ENCODE measurements at regions not wholly inside any gene's neighbourhood (a gene's known extent, or its start where the extent isn't known, plus 50 kb on each side); places are given as distances from the start of the nearest gene placed in this dataset.

DNA sequence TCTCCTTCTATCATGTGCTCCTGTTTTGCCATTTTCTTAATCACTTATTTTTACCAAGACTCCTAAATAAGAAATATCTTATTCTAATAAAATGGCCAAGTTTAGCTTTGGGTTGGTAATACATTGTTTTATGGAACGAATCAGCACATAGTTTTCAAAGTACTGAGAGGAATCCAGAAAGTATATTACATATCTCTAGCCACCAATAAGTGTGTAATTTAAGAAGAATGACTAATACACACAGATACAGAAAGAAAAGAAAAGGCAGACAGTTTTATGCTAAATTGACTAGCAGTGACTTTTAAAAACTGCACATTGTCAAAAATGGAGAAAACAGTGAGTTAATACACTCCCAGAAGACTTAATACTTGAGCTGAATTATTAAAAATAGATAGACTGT is 167.0 kb upstream of the IL15 start:
- no peak for ATAC-seq
- no peak for FAIRE-seq
- no peaks in the 10 kb centered on the region for H3K27me3 ChIP-seq (ENCODE audit: control insufficient read depth in 1 of 2, insufficient read depth in 2 of 2, low read length in 2 of 2)

More for the DNA sequence above, 167.0 kb upstream of the IL15 start:
- Histone ChIP-seq H3K36me3 (replicated peaks in 1 of 2; ENCODE audit: control insufficient read depth in 1 of 2, insufficient read depth in 2 of 2, low read length in 2 of 2) (no peaks in the 10 kb centered on the region), H3K9ac (ENCODE audit: insufficient read depth, low read depth, low read length) (no peak overlapping the region), H3K4me3 (replicated peaks in 1 of 3; ENCODE audit: insufficient read depth in 1 of 3, low read depth in 2 of 3, low read length in 3 of 3) (no peak overlapping the region), H3K4me1 (ENCODE audit: insufficient read depth, low read length) (no peaks in the 10 kb centered on the region), H3K4me2 (ENCODE audit: low read depth, low read length) (no peak overlapping the region), H3K27ac (ENCODE audit: extremely low read length, insufficient read depth, low read length) (no peak overlapping the region), H2AFZ (ENCODE audit: low read length) (no peak overlapping the region), H3K9me3 (ENCODE audit: low read length) (peaks cover 42% of the 10 kb centered on the region), H4K20me1 (ENCODE audit: insufficient read depth, low read length) (no peaks in the 10 kb centered on the region), H3K79me2 (ENCODE audit: insufficient read depth, low read length) (no peaks in the 10 kb centered on the region)
- intact Hi-C loops (cut with micrococcal nuclease; ENCODE audit: unreplicated experiment): no loop called here
- BruUV-seq (replicated peaks): no TSS peak
- WGBS (ENCODE audit: low lambda C conversion rate): 0% methylated on average over 1 of the region's 1 CpG
- CTCF ChIA-PET (ENCODE audit: low intra/inter-chr PET ratio, low total read pairs): no interaction called here
- DNase-seq (ENCODE audit: low spot score): no peak
- in situ Hi-C loops (cut with HindIII; ENCODE audit: extremely low pct_ligation_motif_present, low pct_unique_long_range_greater_than_20kb): no loop called here
- TF ChIP-seq RELA (CRISPR knock-in tag; IDR thresholded peaks at IDR 0.05) (no peak), ZBTB21 (CRISPR knock-in tag; IDR thresholded peaks at IDR 0.05) (no peak), ZNF3 (CRISPR knock-in tag; IDR thresholded peaks at IDR 0.05) (no peak), ZNF75D (CRISPR knock-in tag; IDR thresholded peaks at IDR 0.05; ENCODE audit: borderline replicate concordance) (no peak), MTF1 (CRISPR knock-in tag; IDR thresholded peaks at IDR 0.05) (no peak), ZSCAN22 (CRISPR knock-in tag; IDR thresholded peaks at IDR 0.05) (no peak), HES4 (CRISPR knock-in tag; IDR thresholded peaks at IDR 0.05; ENCODE audit: borderline replicate concordance) (no peak), ARHGAP35 (CRISPR knock-in tag; IDR thresholded peaks at IDR 0.05; ENCODE audit: borderline replicate concordance) (no peak), TGIF2 (CRISPR knock-in tag; IDR thresholded peaks at IDR 0.05) (no peak), DMTF1 (CRISPR knock-in tag; IDR thresholded peaks at IDR 0.05) (no peak), ZFP36L2 (CRISPR knock-in tag; IDR thresholded peaks at IDR 0.05) (no peak), SRSF1 (optimal IDR thresholded peaks at IDR 0.05; ENCODE audit: low read depth, low read length) (no peak), ATF2 (CRISPR knock-in tag; IDR thresholded peaks at IDR 0.05) (no peak)
- TF ChIP-seq, protein P1, sequence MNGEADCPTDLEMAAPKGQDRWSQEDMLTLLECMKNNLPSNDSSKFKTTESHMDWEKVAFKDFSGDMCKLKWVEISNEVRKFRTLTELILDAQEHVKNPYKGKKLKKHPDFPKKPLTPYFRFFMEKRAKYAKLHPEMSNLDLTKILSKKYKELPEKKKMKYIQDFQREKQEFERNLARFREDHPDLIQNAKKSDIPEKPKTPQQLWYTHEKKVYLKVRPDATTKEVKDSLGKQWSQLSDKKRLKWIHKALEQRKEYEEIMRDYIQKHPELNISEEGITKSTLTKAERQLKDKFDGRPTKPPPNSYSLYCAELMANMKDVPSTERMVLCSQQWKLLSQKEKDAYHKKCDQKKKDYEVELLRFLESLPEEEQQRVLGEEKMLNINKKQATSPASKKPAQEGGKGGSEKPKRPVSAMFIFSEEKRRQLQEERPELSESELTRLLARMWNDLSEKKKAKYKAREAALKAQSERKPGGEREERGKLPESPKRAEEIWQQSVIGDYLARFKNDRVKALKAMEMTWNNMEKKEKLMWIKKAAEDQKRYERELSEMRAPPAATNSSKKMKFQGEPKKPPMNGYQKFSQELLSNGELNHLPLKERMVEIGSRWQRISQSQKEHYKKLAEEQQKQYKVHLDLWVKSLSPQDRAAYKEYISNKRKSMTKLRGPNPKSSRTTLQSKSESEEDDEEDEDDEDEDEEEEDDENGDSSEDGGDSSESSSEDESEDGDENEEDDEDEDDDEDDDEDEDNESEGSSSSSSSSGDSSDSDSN (CRISPR knock-in tag; IDR thresholded peaks at IDR 0.05): no peak
- POLR2A ChIA-PET: no interaction called here
